Dermis blood vessel endothelial cell (primary cell): ENCODE measurements at regions not wholly inside any gene's neighbourhood (a gene's known extent, or its start where the extent isn't known, plus 50 kb on each side); places are given as distances from the start of the nearest gene placed in this dataset.
"Not testable (repeated sequence)": the region's sequence is repeated elsewhere in the genome, so short reads cannot be mapped to it uniquely, and the experiment has no call there.

Source experiments
- DNase-seq: peaks from one replicate; pipeline ENCODE4 v3.0.0; 2010

- not testable (repeated sequence) for DNase-seq
Observed at GRCh38 chrX:141520750-141521149, 63.8 kb downstream of the SPANXA1 start.

GRCh38 chrX:141475788-141476187, 108.8 kb downstream of the SPANXA1 start:
- DNase-seq: not testable (repeated sequence)

- peak; percentile 7 for DNase-seq
Observed at GRCh38 chrX:141469469-141469868, 115.1 kb downstream of the SPANXA1 start.

GRCh38 chrX:141468940-141469339, 115.6 kb downstream of the SPANXA1 start:
- peak; percentile 16 for DNase-seq

- no peak for DNase-seq
Observed at GRCh38 chrX:141467442-141467841, 117.1 kb downstream of the SPANXA1 start.

GRCh38 chrX:141455103-141455502, 129.4 kb downstream of the SPANXA1 start:
- DNase-seq: no peak

GRCh38 chrX:141443922-141444321, 140.6 kb downstream of the SPANXA1 start:
- no peak for DNase-seq

GRCh38 chrX:141439651-141440050, 144.9 kb downstream of the SPANXA1 start:
- DNase-seq: no peak

- DNase-seq: no peak
Observed at GRCh38 chrX:141415889-141416288, 168.6 kb downstream of the SPANXA1 start.

GRCh38 chrX:141405853-141406492, 163.7 kb upstream of the SPANXC start:
- DNase-seq: peak; percentile 12

GRCh38 chrX:141405486-141405852, 163.2 kb upstream of the SPANXC start:
- DNase-seq: peak; percentile 4

GRCh38 chrX:141402897-141403610, 160.7 kb upstream of the SPANXC start:
- no peak for DNase-seq

GRCh38 chrX:141396536-141396935, 154.2 kb upstream of the SPANXC start:
- DNase-seq: no peak

GRCh38 chrX:141375011-141375760, 132.9 kb upstream of the SPANXC start:
- no peak for DNase-seq

- no peak for DNase-seq
Observed at GRCh38 chrX:141341743-141342142, 99.4 kb upstream of the SPANXC start.

GRCh38 chrX:141341341-141341740, 99.0 kb upstream of the SPANXC start:
- DNase-seq: peak; percentile 43

- no peak for DNase-seq
Observed at GRCh38 chrX:141320801-141321200, 78.5 kb upstream of the SPANXC start.

- DNase-seq: no peak
Observed at GRCh38 chrX:141314441-141314840, 72.1 kb upstream of the SPANXC start.

GRCh38 chrX:141301017-141301416, 58.7 kb upstream of the SPANXC start:
- no peak for DNase-seq
